ENCODE measurements at regions not wholly inside any gene's neighbourhood (a gene's known extent, or its start where the extent isn't known, plus 50 kb on each side); places are given as distances from the start of the nearest gene placed in this dataset.

DNA sequence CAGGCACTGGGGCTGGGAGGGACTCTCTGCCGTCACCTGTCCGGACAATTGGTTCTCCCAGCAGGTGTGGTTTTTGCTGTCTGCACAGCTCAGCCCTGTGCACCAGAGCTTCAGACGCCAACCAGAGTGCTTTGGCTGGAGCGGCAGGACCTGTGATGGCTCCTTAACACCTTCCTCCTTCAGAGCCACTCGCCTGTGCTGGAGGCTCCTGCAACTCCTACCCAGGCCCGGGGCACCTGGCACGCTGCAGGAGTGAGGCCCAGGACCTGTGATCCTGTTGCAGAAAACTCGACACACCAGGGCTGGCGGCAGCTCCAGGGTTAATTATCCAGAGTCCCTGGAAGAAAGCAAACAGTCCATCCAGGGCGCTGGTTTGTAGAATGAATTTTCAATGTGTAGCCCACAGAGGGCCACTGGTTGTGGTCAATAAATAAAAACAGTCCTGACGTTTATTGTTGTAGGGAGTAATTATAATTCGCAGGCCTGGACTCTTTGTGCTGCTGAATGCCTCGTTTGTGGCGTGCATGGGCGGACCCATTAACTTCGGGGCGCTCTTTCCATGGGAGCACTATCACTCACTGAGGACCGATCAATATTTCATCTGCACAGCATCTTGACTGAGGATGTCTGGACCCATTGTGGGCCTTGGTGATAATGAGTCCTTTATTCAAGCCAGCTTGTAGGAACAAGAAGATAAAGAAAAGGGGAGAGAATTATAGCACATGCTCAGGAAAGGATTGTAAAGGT is 339.7 kb upstream of the IRX4 start:
- no peaks in the 10 kb centered on the region for H3K9me3 ChIP-seq
- WGBS, 5 donors, result 82 to 89% (median 86%) methylated on average over 13 to 18 of the region's 18 CpGs
- H3K4me1 ChIP-seq, result no peaks in the 10 kb centered on the region
- no peak overlapping the region for H3K27ac ChIP-seq
- H3K4me3 ChIP-seq, result no peak overlapping the region
- H3K36me3 ChIP-seq, result no peaks in the 10 kb centered on the region
- no peaks in the 10 kb centered on the region for H3K27me3 ChIP-seq (replicated peaks in 1 of 7)
- intact Hi-C loops (cut with DNase I; ENCODE audit: low total_unique reads), result no loop called here
- DNase-seq, result no peak
- TF ChIP-seq, protein P1, sequence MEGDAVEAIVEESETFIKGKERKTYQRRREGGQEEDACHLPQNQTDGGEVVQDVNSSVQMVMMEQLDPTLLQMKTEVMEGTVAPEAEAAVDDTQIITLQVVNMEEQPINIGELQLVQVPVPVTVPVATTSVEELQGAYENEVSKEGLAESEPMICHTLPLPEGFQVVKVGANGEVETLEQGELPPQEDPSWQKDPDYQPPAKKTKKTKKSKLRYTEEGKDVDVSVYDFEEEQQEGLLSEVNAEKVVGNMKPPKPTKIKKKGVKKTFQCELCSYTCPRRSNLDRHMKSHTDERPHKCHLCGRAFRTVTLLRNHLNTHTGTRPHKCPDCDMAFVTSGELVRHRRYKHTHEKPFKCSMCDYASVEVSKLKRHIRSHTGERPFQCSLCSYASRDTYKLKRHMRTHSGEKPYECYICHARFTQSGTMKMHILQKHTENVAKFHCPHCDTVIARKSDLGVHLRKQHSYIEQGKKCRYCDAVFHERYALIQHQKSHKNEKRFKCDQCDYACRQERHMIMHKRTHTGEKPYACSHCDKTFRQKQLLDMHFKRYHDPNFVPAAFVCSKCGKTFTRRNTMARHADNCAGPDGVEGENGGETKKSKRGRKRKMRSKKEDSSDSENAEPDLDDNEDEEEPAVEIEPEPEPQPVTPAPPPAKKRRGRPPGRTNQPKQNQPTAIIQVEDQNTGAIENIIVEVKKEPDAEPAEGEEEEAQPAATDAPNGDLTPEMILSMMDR (IDR thresholded peaks at IDR 0.05 in 8 of 11, conservative IDR thresholded peaks at IDR 0.05 in 3 of 11), result no peak
- TF ChIP-seq POLR2A (IDR thresholded peaks at IDR 0.05) (no peak), POLR2AphosphoS5 (IDR thresholded peaks at IDR 0.05) (no peak)

DNA sequence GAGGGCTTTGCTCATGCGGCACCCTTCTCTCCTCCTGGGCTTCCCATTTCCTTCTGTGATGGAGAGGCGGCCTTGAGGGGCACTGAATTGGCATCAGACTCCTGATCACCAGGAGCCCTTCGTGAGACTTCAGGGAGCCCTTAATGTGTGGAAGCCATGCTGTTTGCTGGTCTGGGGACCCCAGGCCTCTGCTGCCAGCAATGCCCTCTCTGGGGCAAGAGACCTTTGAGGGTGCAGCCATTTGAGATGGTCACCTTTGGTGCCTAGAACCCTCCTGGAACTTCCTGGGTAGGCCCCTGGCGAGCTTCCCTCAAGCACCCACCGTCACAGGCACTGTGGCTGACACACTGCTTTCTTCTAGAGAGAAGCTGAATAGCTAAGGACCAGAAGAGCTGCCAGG is 338.7 kb upstream of the IRX4 start:
- Histone ChIP-seq H3K4me3 (no peak overlapping the region), H3K4me1 (no peaks in the 10 kb centered on the region), H3K27ac (no peak overlapping the region), H3K36me3 (no peaks in the 10 kb centered on the region), H3K27me3 (replicated peaks in 1 of 7) (no peaks in the 10 kb centered on the region), H3K9me3 (no peaks in the 10 kb centered on the region)
- 75 to 94% (median 77%) methylated on average over 3 to 5 of the region's 5 CpGs for whole genome bisulfite sequencing, 5 donors
- TF ChIP-seq, protein P1 (IDR thresholded peaks at IDR 0.05 in 8 of 11, conservative IDR thresholded peaks at IDR 0.05 in 3 of 11), result no peak
- TF ChIP-seq POLR2A (IDR thresholded peaks at IDR 0.05) (no peak), POLR2AphosphoS5 (IDR thresholded peaks at IDR 0.05) (no peak)
- intact Hi-C loops (cut with DNase I; ENCODE audit: low total_unique reads), result no loop called here
- no peak for DNase-seq

DNA sequence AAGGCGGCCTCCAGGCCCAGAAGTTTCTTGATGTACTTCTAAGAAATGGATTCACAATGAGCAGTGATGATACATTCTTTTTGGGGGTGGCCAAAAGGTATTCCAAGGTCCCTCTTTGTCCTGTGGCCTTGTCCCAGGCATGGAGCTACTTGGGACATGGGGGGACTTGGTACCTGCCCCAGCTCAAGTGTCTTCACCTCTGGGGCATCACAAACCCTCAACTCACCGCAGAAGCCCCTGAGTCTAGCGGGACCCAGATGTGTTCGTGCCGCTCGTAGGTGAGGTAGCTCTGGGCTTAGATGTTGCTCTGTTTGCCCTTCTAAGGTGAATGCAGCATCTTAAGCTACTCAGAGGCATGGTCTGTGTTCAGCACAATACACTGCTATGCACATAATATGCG is 338.0 kb upstream of the IRX4 start:
- 79 to 88% (median 82%) methylated on average over 7 of the region's 7 CpGs for WGBS, 5 donors
- intact Hi-C loops (cut with DNase I; ENCODE audit: low total_unique reads), result no loop called here
- Histone ChIP-seq H3K27ac (no peak overlapping the region), H3K36me3 (no peaks in the 10 kb centered on the region), H3K4me3 (no peak overlapping the region), H3K4me1 (no peaks in the 10 kb centered on the region), H3K9me3 (no peaks in the 10 kb centered on the region), H3K27me3 (replicated peaks in 1 of 7) (no peaks in the 10 kb centered on the region)
- DNase-seq, result no peak
- TF ChIP-seq POLR2A (IDR thresholded peaks at IDR 0.05) (no peak), POLR2AphosphoS5 (IDR thresholded peaks at IDR 0.05) (no peak)
- TF ChIP-seq, protein P1 (IDR thresholded peaks at IDR 0.05 in 8 of 11, conservative IDR thresholded peaks at IDR 0.05 in 3 of 11), result no peak

DNA sequence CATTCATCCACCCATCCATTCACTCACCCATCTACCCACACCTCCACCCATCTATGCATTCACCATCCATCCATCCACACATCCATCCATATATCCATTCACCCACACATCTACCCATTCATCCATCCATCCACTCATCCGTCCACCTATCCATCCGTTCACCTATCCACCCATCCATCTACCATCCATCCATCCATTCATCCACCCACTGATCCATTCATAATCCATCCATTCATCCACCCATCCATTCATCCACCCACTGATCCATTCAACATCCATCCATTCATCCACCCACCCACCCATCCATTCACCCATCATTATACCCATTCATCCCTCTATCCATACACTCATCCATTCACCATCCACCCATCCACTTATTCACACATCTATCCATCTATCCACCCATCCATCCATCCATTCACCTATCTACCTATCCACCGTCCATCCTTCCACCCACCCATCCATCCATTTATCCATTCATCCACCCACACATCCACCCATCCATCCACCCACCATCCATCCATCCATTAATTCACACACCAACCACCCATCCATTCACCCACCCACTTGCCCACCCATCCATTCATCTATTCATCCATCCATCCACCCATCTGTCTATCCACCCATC is 336.5 kb upstream of the IRX4 start:
- H3K4me3 ChIP-seq, result no peak overlapping the region
- TF ChIP-seq POLR2A (IDR thresholded peaks at IDR 0.05) (no peak), POLR2AphosphoS5 (IDR thresholded peaks at IDR 0.05) (no peak)
- TF ChIP-seq, protein P1 (IDR thresholded peaks at IDR 0.05 in 8 of 11, conservative IDR thresholded peaks at IDR 0.05 in 3 of 11), result no peak
- no peak overlapping the region for H3K27ac ChIP-seq
- no peak for DNase-seq
- no peaks in the 10 kb centered on the region for H3K4me1 ChIP-seq
- H3K27me3 ChIP-seq (replicated peaks in 1 of 7), result peaks cover 0 to 3% (median 0%) of the 10 kb centered on the region in 7 donors
- H3K9me3 ChIP-seq, result no peaks in the 10 kb centered on the region
- 89 to 93% (median 92%) methylated on average over 3 of the region's 3 CpGs for WGBS, 5 donors
- H3K36me3 ChIP-seq, result no peaks in the 10 kb centered on the region
- intact Hi-C loops (cut with DNase I; ENCODE audit: low total_unique reads), result no loop called here

Measured in spleen (tissue), 11 donors.